H1 (cell line): ENCODE measurements at regions not wholly inside any gene's neighbourhood (a gene's known extent, or its start where the extent isn't known, plus 50 kb on each side); places are given as distances from the start of the nearest gene placed in this dataset.

ENCODE experiments used
- CTCF ChIA-PET: fragments of 300-600 bp; sonication (Branson Sonifier 250); formaldehyde crosslinking; loops from one replicate; lab custom pipeline; 2021; ENCODE audit not compliant: partially characterized antibody; lab: Charles Lee
- POLR2A ChIA-PET: fragments of 300-600 bp; sonication (Branson Sonifier 250); formaldehyde crosslinking; loops from one replicate; lab custom pipeline; 2021; ENCODE audit warnings: inconsistent platforms; ENCODE audit not compliant: partially characterized antibody; lab: Charles Lee
- DNase-seq, 2 experiments: peaks; one replicate each; pipeline versions ENCODE4 v3.0.0 to v3.0.0-alpha.2; 2010 to 2022; ENCODE audit warnings: low spot score in 2 of 2, low read depth in 1 of 2, mixed read lengths in 1 of 2
- FAIRE-seq: peaks from 2 replicates; lab custom pipeline; 2011; peaks lifted over from hg19 to GRCh38; lab: Jason Lieb, UNC
- H2AFZ ChIP-seq: 2 replicates; pipeline ENCODE4 v1.8.1; 2012; ENCODE audit warnings: low read length, inconsistent platforms
- H2AK5ac ChIP-seq: 2 replicates; pipeline ENCODE4 v1.6.1; 2013; ENCODE audit warnings: low read depth, low read length
- H2BK120ac ChIP-seq: replicated peaks from 2 replicates; pipeline ENCODE3; 2013; ENCODE audit warnings: low read depth, low read length, inconsistent platforms
- H2BK12ac ChIP-seq: 2 replicates; pipeline ENCODE4 v1.6.1; 2013; ENCODE audit warnings: low read depth, low read length
- H2BK15ac ChIP-seq: 2 replicates; pipeline ENCODE4 v1.6.1; 2013; ENCODE audit warnings: low read length
- H2BK20ac ChIP-seq: 2 replicates; pipeline ENCODE4 v1.6.1; 2013; ENCODE audit warnings: low read length
- H2BK5ac ChIP-seq: 2 replicates; pipeline ENCODE4 v1.6.1; 2013; ENCODE audit warnings: low read depth, low read length
- H3K14ac ChIP-seq: 2 replicates; pipeline ENCODE4 v1.6.1; 2013; ENCODE audit warnings: inconsistent platforms; ENCODE audit not compliant: insufficient read length
- H3K18ac ChIP-seq: 2 replicates; pipeline ENCODE4 v1.6.1; 2013; ENCODE audit warnings: low read length; ENCODE audit errors: extremely low read depth
- H3K23ac ChIP-seq: 2 replicates; pipeline ENCODE4 v1.6.1; 2013; ENCODE audit warnings: inconsistent platforms; ENCODE audit not compliant: insufficient read length
- H3K23me2 ChIP-seq: 2 replicates; pipeline ENCODE4 v1.6.1; 2013; ENCODE audit warnings: low read depth, low read length
- H3K27ac ChIP-seq: 2 replicates; pipeline ENCODE4 v1.6.1; 2011; ENCODE audit warnings: low read depth, low read length, inconsistent platforms
- H3K27me3 ChIP-seq, 4 experiments: replicated peaks in 1 of 4; 1 replicate in 1 of 4; 2 replicates in 3 of 4; pipeline versions ENCODE4 v1.6.1 to v1.8.1; 2011 to 2013; ENCODE audit warnings: low read length in 3 of 4, mild to moderate bottlenecking in 3 of 4, inconsistent platforms in 2 of 4, mixed read lengths in 2 of 4, moderate library complexity in 1 of 4; ENCODE audit not compliant: control insufficient read depth in 3 of 4, insufficient read depth in 3 of 4; ENCODE audit errors: extremely low read depth in 1 of 4
- H3K36me3 ChIP-seq, 4 experiments: 2 replicates each; pipeline versions ENCODE4 v1.6.1 to v1.8.1; 2011 to 2013; ENCODE audit warnings: mild to moderate bottlenecking in 4 of 4, low read length in 3 of 4, moderate library complexity in 2 of 4, control low read depth in 1 of 4, inconsistent platforms in 1 of 4; ENCODE audit not compliant: insufficient read depth in 4 of 4, control insufficient read depth in 2 of 4
- H3K4ac ChIP-seq: replicated peaks from 2 replicates; pipeline ENCODE3; 2013; ENCODE audit warnings: low read length, low read depth, mixed read lengths, inconsistent platforms; ENCODE audit not compliant: insufficient read length
- H3K4me1 ChIP-seq, 4 experiments: replicated peaks in 1 of 4; 1 replicate in 1 of 4; 2 replicates in 3 of 4; pipeline versions ENCODE4 v1.6.1 to v1.8.1; 2011 to 2013; ENCODE audit warnings: low read length in 3 of 4, inconsistent platforms in 2 of 4, mixed read lengths in 1 of 4; ENCODE audit not compliant: insufficient read depth in 4 of 4, control insufficient read depth in 3 of 4
- H3K4me2 ChIP-seq, 2 experiments: 2 replicates each; pipeline versions ENCODE4 v1.6.1 to v1.8.1; 2011 to 2013; ENCODE audit warnings: low read depth in 2 of 2, low read length in 2 of 2, control low read depth in 1 of 2, inconsistent platforms in 1 of 2, mild to moderate bottlenecking in 1 of 2; ENCODE audit not compliant: insufficient read depth in 1 of 2
- H3K4me3 ChIP-seq, 4 experiments: fragments of 200-600, 300-600 bp in 1 of 4; sonication (generic), shearing (Covaris generic), sonication (Bioruptor Twin) in 1 of 4; 2 replicates each; pipeline versions ENCODE4 v1.5.1 to v1.8.1; 2011 to 2016; ENCODE audit warnings: low read length in 4 of 4, low read depth in 3 of 4, control low read depth in 2 of 4, inconsistent platforms in 2 of 4, mild to moderate bottlenecking in 2 of 4, mixed read lengths in 1 of 4, moderate library complexity in 1 of 4; ENCODE audit not compliant: insufficient read depth in 2 of 4; ENCODE audit errors: extremely low read depth in 1 of 4
- H3K56ac ChIP-seq: replicated peaks from 2 replicates; pipeline ENCODE3; 2013; ENCODE audit warnings: low read depth, mild to moderate bottlenecking, mixed read lengths, low read length, inconsistent platforms; ENCODE audit not compliant: insufficient read length
- H3K79me1 ChIP-seq: 2 replicates; pipeline ENCODE4 v1.6.1; 2013; ENCODE audit warnings: low read depth, low read length, control low read depth
- H3K79me2 ChIP-seq, 2 experiments: 2 replicates each; pipeline versions ENCODE4 v1.6.1 to v1.8.1; 2012 to 2013; ENCODE audit warnings: low read length in 2 of 2, mild to moderate bottlenecking in 2 of 2, inconsistent platforms in 1 of 2; ENCODE audit not compliant: insufficient read depth in 2 of 2, control insufficient read depth in 1 of 2
- H3K9ac ChIP-seq, 4 experiments: replicated peaks in 1 of 4; 1 replicate in 1 of 4; 2 replicates in 3 of 4; pipeline versions ENCODE4 v1.6.1 to v1.8.1; 2011 to 2013; ENCODE audit warnings: low read depth in 3 of 4, low read length in 3 of 4, control low read depth in 2 of 4, mild to moderate bottlenecking in 2 of 4, moderate library complexity in 2 of 4, inconsistent platforms in 1 of 4; ENCODE audit errors: extremely low read depth in 1 of 4
- H3K9me3 ChIP-seq, 2 experiments: 2 replicates each; pipeline versions ENCODE4 v1.6.1 to v1.8.1; 2012 to 2013; ENCODE audit warnings: mild to moderate bottlenecking in 2 of 2, moderate library complexity in 2 of 2, control low read depth in 1 of 2, inconsistent platforms in 1 of 2, low read depth in 1 of 2, low read length in 1 of 2, mixed read lengths in 1 of 2; ENCODE audit not compliant: insufficient read depth in 2 of 2
- H4K20me1 ChIP-seq, 2 experiments: replicated peaks in 1 of 2; 2 replicates each; pipeline versions ENCODE3 to v1.8.1; 2011 to 2013; ENCODE audit warnings: inconsistent platforms in 2 of 2, low read length in 2 of 2, mild to moderate bottlenecking in 1 of 2; ENCODE audit not compliant: insufficient read depth in 2 of 2, control insufficient read depth in 1 of 2
- H4K5ac ChIP-seq: 2 replicates; pipeline ENCODE4 v1.6.1; 2013; ENCODE audit warnings: low read length, low read depth, mixed read lengths, inconsistent platforms; ENCODE audit not compliant: insufficient read length
- H4K8ac ChIP-seq: 2 replicates; pipeline ENCODE4 v1.8.0; 2013; ENCODE audit warnings: mild to moderate bottlenecking, moderate library complexity, low read length, inconsistent platforms; ENCODE audit not compliant: insufficient read depth; ENCODE audit errors: extremely low read depth
- H4K91ac ChIP-seq: replicated peaks from 2 replicates; pipeline ENCODE3; 2013; ENCODE audit warnings: low read length, mixed read lengths, inconsistent platforms; ENCODE audit not compliant: insufficient read length
- ASH2L ChIP-seq: fragments of 200-600, 300-600 bp; sonication (generic); IDR thresholded peaks from one replicate; pipeline ENCODE4 v1.7.1; 2017; ENCODE audit warnings: low read length
- CBX8 ChIP-seq: fragments of 300-800, 300-1000 bp; sonication (generic); IDR thresholded peaks from 2 replicates; pipeline ENCODE4 v1.7.1; 2016; ENCODE audit warnings: low read depth, low read length, borderline replicate concordance
- MAFK ChIP-seq: IDR thresholded peaks from 2 replicates; pipeline ENCODE4 v1.6.1; 2012; ENCODE audit warnings: low read depth, mild to moderate bottlenecking, improper control_type of control experiment, low read length
- PHF8 ChIP-seq: fragments of 200-600 bp; sonication (generic); conservative IDR thresholded peaks from 2 replicates; pipeline ENCODE4 v1.7.1; 2012; ENCODE audit warnings: low read depth, mild to moderate bottlenecking, inconsistent platforms, low read length, moderate library complexity
- RNF2 ChIP-seq: fragments of 200-900, 300-1000 bp; sonication (generic); IDR thresholded peaks from 2 replicates; pipeline ENCODE4 v1.7.1; 2016; ENCODE audit warnings: borderline replicate concordance, low read depth, mild to moderate bottlenecking, antibody characterized with exemption, low read length; ENCODE audit not compliant: poor library complexity, severe bottlenecking; ENCODE audit errors: missing control alignments
- SIX5 ChIP-seq: IDR thresholded peaks from 2 replicates; pipeline ENCODE4 v1.6.1; 2011; ENCODE audit warnings: mild to moderate bottlenecking, low read depth, low read length
- SP4 ChIP-seq: IDR thresholded peaks from 2 replicates; pipeline ENCODE4 v1.6.1; 2012; ENCODE audit warnings: low read length, inconsistent platforms
- TAF1 ChIP-seq: IDR thresholded peaks from 2 replicates; pipeline ENCODE4 v1.6.1; 2011; ENCODE audit warnings: mild to moderate bottlenecking, low read depth, low read length
- TBP ChIP-seq: IDR thresholded peaks from 2 replicates; pipeline ENCODE4 v1.6.1; 2011; ENCODE audit warnings: low read depth, low read length, improper control_type of control experiment
- ZNF274 ChIP-seq: IDR thresholded peaks from 2 replicates; pipeline ENCODE4 v1.7.0; 2012; ENCODE audit warnings: low read length, borderline replicate concordance; ENCODE audit errors: extremely low read depth
- WGBS, 2 experiments: shearing (Covaris generic) in 1 of 2; methylation state at CpG; one replicate each; pipeline versions ENCODE4 v1.1.6 to v1.1.7; 2013 to 2015; ENCODE audit warnings: low lambda C conversion rate in 2 of 2, mixed read lengths in 2 of 2, inconsistent platforms in 1 of 2, low coverage in 1 of 2, missing lambda C conversion rate in 1 of 2; ENCODE audit not compliant: insufficient replicate concordance in 2 of 2, insufficient coverage in 1 of 2, insufficient read length in 1 of 2; ENCODE audit errors: extremely low coverage in 1 of 2, missing lambda C conversion rate in 1 of 2; 5-methylcytosine and 5-hydroxymethylcytosine counted together

DNA sequence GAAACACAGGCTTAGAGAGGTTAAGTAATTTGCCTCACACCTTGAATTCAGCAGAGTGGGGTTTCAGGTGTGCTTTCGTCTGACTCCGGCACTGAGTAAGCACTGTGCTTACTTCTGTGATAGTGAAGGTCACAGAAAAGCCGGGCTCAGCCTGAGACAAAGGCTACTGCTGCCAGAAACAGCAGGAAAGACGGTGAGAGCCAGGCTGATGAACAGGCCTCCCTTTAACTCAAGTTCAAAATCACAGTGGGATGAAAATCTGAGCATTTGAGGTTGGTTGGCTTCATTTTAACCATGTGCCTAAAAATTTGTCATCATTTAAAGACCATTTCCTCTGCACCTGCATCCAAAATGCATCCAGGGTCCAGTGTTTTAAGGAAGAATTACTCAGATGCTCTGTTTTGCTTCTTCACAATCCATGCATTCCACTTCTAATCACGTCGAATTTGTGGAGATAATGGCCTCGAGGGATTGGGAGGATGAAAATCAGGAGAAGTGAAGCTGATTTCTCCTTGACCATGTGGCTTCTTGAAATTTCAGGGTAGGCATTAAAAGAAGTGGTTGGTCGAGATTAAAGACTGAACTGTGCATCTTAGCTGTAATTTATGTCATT is 121.2 kb upstream of the LNX1 start:
- Histone ChIP-seq H3K4me3 (no peak overlapping the region), H3K9ac (no peak overlapping the region; a peak in 1 of 7 replicates), H3K18ac (no peak overlapping the region), H4K20me1 (no peaks in the 10 kb centered on the region), H3K79me2 (no peaks in the 10 kb centered on the region), H2BK20ac (no peak overlapping the region), H3K27me3 (no peaks in the 10 kb centered on the region), H3K9me3 (no peaks in the 10 kb centered on the region), H3K4me1 (no peaks in the 10 kb centered on the region), H3K23me2 (no peaks in the 10 kb centered on the region), H3K4ac (no peak overlapping the region), H2BK120ac (no peak overlapping the region), H2AK5ac (no peak overlapping the region), H2BK15ac (no peak overlapping the region), H3K27ac (no peak overlapping the region), H3K14ac (no peak overlapping the region), H3K23ac (no peak overlapping the region), H3K79me1 (no peaks in the 10 kb centered on the region), H3K56ac (no peak overlapping the region), H2BK5ac (no peak overlapping the region), H4K5ac (no peak overlapping the region), H3K4me2 (no peak overlapping the region), H4K91ac (no peak overlapping the region), H2BK12ac (no peak overlapping the region), H2AFZ (no peak overlapping the region), H4K8ac (no peak overlapping the region), H3K36me3 (no peaks in the 10 kb centered on the region)
- WGBS, 2 experiments, result 89% methylated on average over 8 of the region's 8 CpGs; no CpG with 5 or more reads in 1 of the 2 experiments
- FAIRE-seq, result no peak
- DNase-seq, result no peak
- TF ChIP-seq TAF1, result no peak
- no peak for TF ChIP-seq CBX8
- no peak for TF ChIP-seq ZNF274
- TF ChIP-seq TBP, result no peak
- TF ChIP-seq MAFK, result no peak
- TF ChIP-seq RNF2, result no peak
- no peak for TF ChIP-seq SP4
- TF ChIP-seq SIX5, result no peak
- TF ChIP-seq ASH2L, result no peak
- no peak for TF ChIP-seq PHF8
- POLR2A ChIA-PET, result interaction anchor here (1.1 kb wide), 1 partner anchor 9 kb away, joined by 3 read pairs; no protein-coding TSS in a partner anchor
- CTCF ChIA-PET, result interaction anchor here (0.5 to 2.0 kb wide), 10 partner anchors 10 to 697 kb away, joined by 3 to 8 read pairs (median 3); partner anchors contain the start of gene PDGFRA
